GM19239 (cell line): ENCODE measurements at regions not wholly inside any gene's neighbourhood (a gene's known extent, or its start where the extent isn't known, plus 50 kb on each side); places are given as distances from the start of the nearest gene placed in this dataset.

ENCODE experiments used
- DNase-seq: peaks from one replicate; pipeline ENCODE4 v3.0.0; 2011; ENCODE audit warnings: low spot score; ENCODE audit not compliant: insufficient read length
- FAIRE-seq: peaks from 2 replicates; lab custom pipeline; 2011; peaks lifted over from hg19 to GRCh38; lab: Jason Lieb, UNC

GRCh38 chr1:209012443-209013196 is 570.9 kb upstream of the CAMK1G start:
- no peak for FAIRE-seq

GRCh38 chr1:209015092-209015491 is 568.4 kb upstream of the CAMK1G start:
- no peak for DNase-seq
- FAIRE-seq = no peak

More at GRCh38 chr1:209012443-209013196, 570.9 kb upstream of the CAMK1G start:
- no peak for DNase-seq

GRCh38 chr1:209021622-209022021 is 561.9 kb upstream of the CAMK1G start:
- FAIRE-seq = no peak

GRCh38 chr1:209023790-209024189 is 559.7 kb upstream of the CAMK1G start:
- DNase-seq (no peak), FAIRE-seq (no peak)

More at GRCh38 chr1:209021622-209022021, 561.9 kb upstream of the CAMK1G start:
- no peak for DNase-seq

GRCh38 chr1:209029737-209030136 is 553.8 kb upstream of the CAMK1G start:
- DNase-seq (no peak), FAIRE-seq (no peak)

GRCh38 chr1:209030454-209031167 is 552.9 kb upstream of the CAMK1G start:
- no peak for DNase-seq

GRCh38 chr1:209037064-209037463 is 546.5 kb upstream of the CAMK1G start:
- DNase-seq = no peak
- FAIRE-seq = no peak

More at GRCh38 chr1:209030454-209031167, 552.9 kb upstream of the CAMK1G start:
- no peak for FAIRE-seq

GRCh38 chr1:209038316-209038715 is 545.2 kb upstream of the CAMK1G start:
- FAIRE-seq (no peak), DNase-seq (no peak)

- no peak for FAIRE-seq
- DNase-seq = no peak
Observed at GRCh38 chr1:209038735-209039134, 544.8 kb upstream of the CAMK1G start.

- no peak for FAIRE-seq
- no peak for DNase-seq
Observed at GRCh38 chr1:209040351-209040750, 543.2 kb upstream of the CAMK1G start.

- no peak for FAIRE-seq
Observed at GRCh38 chr1:209041927-209042326, 541.6 kb upstream of the CAMK1G start.

GRCh38 chr1:209042413-209042812 is 541.1 kb upstream of the CAMK1G start:
- FAIRE-seq (no peak), DNase-seq (no peak)

More at GRCh38 chr1:209041927-209042326, 541.6 kb upstream of the CAMK1G start:
- no peak for DNase-seq

GRCh38 chr1:209045331-209046057 is 538.0 kb upstream of the CAMK1G start:
- no peak for DNase-seq
- FAIRE-seq = no peak

GRCh38 chr1:209046058-209046417 is 537.5 kb upstream of the CAMK1G start:
- no peak for FAIRE-seq
- DNase-seq = no peak

GRCh38 chr1:209046935-209047334 is 536.6 kb upstream of the CAMK1G start:
- no peak for FAIRE-seq

GRCh38 chr1:209048941-209049669 is 534.4 kb upstream of the CAMK1G start:
- FAIRE-seq = no peak
- no peak for DNase-seq

More at GRCh38 chr1:209046935-209047334, 536.6 kb upstream of the CAMK1G start:
- no peak for DNase-seq

GRCh38 chr1:209051570-209051969 is 531.9 kb upstream of the CAMK1G start:
- DNase-seq (no peak), FAIRE-seq (no peak)

- no peak for FAIRE-seq
- DNase-seq = no peak
Observed at GRCh38 chr1:209053587-209053986, 529.9 kb upstream of the CAMK1G start.

GRCh38 chr1:209057083-209057482 is 526.4 kb upstream of the CAMK1G start:
- DNase-seq (no peak), FAIRE-seq (no peak)

GRCh38 chr1:209057901-209058300 is 525.6 kb upstream of the CAMK1G start:
- DNase-seq (no peak), FAIRE-seq (no peak)
